C4-2B (cell line): ENCODE measurements at regions not wholly inside any gene's neighbourhood (a gene's known extent, or its start where the extent isn't known, plus 50 kb on each side); places are given as distances from the start of the nearest gene placed in this dataset.

Experiments used
- ZFX ChIP-seq: fragments of 450-650 bp; IDR thresholded peaks from 2 replicates; pipeline ENCODE4 v1.6.1; 2017
- TF ChIP-seq, protein P1 (sequence below): fragments of 450-650 bp; conservative IDR thresholded peaks from 2 replicates; pipeline ENCODE4 v1.5.1; 2017; ENCODE audit warnings: mild to moderate bottlenecking

DNA sequence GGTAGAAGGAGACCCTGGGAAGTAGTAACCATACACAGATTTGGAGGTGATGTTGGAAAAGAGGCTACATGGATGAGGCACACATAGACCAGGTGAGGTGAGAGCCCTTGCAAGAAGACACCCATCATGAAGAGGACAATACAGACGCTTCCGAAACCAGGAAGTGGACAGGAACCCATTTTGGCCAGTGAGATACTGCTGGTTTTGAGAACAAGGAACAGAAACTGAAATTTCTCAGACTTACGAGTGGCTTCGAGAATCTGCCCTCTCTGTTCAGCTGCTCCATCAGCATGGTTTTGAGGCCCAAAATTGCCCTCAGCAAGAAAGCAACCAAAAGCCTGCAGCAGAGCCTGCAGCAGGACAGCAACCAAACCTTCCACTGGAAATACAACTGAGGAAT lies 479.1 kb upstream of the NRXN1 start:
- TF ChIP-seq, protein P1, sequence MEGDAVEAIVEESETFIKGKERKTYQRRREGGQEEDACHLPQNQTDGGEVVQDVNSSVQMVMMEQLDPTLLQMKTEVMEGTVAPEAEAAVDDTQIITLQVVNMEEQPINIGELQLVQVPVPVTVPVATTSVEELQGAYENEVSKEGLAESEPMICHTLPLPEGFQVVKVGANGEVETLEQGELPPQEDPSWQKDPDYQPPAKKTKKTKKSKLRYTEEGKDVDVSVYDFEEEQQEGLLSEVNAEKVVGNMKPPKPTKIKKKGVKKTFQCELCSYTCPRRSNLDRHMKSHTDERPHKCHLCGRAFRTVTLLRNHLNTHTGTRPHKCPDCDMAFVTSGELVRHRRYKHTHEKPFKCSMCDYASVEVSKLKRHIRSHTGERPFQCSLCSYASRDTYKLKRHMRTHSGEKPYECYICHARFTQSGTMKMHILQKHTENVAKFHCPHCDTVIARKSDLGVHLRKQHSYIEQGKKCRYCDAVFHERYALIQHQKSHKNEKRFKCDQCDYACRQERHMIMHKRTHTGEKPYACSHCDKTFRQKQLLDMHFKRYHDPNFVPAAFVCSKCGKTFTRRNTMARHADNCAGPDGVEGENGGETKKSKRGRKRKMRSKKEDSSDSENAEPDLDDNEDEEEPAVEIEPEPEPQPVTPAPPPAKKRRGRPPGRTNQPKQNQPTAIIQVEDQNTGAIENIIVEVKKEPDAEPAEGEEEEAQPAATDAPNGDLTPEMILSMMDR, result no peak
- no peak for TF ChIP-seq ZFX
